ENCODE measurements at regions not wholly inside any gene's neighbourhood (a gene's known extent, or its start where the extent isn't known, plus 50 kb on each side); places are given as distances from the start of the nearest gene placed in this dataset.

- Histone ChIP-seq H3K9ac (ENCODE audit: low read depth in 1 of 2, low read length in 2 of 2) (no peak overlapping the region), H3K27me3 (ENCODE audit: control insufficient read depth in 2 of 2, insufficient read depth in 2 of 2, low read length in 2 of 2) (no peaks in the 10 kb centered on the region), H3K27ac (ENCODE audit: low read depth in 2 of 2, low read length in 2 of 2) (no peak overlapping the region), H3K4me1 (ENCODE audit: control insufficient read depth in 2 of 2, insufficient read depth in 2 of 2, low read length in 2 of 2) (no peaks in the 10 kb centered on the region), H3K4me3 (ENCODE audit: low read length in 2 of 2) (no peak overlapping the region), H3K9me3 (ENCODE audit: control insufficient read depth in 2 of 2, low read length in 2 of 2) (no peaks in the 10 kb centered on the region), H3K36me3 (ENCODE audit: control insufficient read depth in 2 of 2, insufficient read depth in 2 of 2, low read length in 2 of 2) (no peaks in the 10 kb centered on the region)
These were observed 58.9 kb downstream of the DIRAS3 start for GRCh38 chr1:67991546-67991945.

GRCh38 chr1:67988066-67988465, 62.4 kb downstream of the DIRAS3 start:
- no peaks in the 10 kb centered on the region for H3K27me3 ChIP-seq (ENCODE audit: control insufficient read depth in 2 of 2, insufficient read depth in 2 of 2, low read length in 2 of 2)
- H3K4me3 ChIP-seq (ENCODE audit: low read length in 2 of 2), result no peak overlapping the region
- no peaks in the 10 kb centered on the region for H3K36me3 ChIP-seq (ENCODE audit: control insufficient read depth in 2 of 2, insufficient read depth in 2 of 2, low read length in 2 of 2)
- no peaks in the 10 kb centered on the region for H3K4me1 ChIP-seq (ENCODE audit: control insufficient read depth in 2 of 2, insufficient read depth in 2 of 2, low read length in 2 of 2)
- no peaks in the 10 kb centered on the region for H3K9me3 ChIP-seq (ENCODE audit: control insufficient read depth in 2 of 2, low read length in 2 of 2)
- no peak overlapping the region for H3K9ac ChIP-seq (ENCODE audit: low read depth in 1 of 2, low read length in 2 of 2)
- no peak overlapping the region for H3K27ac ChIP-seq (ENCODE audit: low read depth in 2 of 2, low read length in 2 of 2)

GRCh38 chr1:67987046-67987799, 63.2 kb downstream of the DIRAS3 start:
- Histone ChIP-seq H3K4me1 (ENCODE audit: control insufficient read depth in 2 of 2, insufficient read depth in 2 of 2, low read length in 2 of 2) (no peaks in the 10 kb centered on the region), H3K27me3 (ENCODE audit: control insufficient read depth in 2 of 2, insufficient read depth in 2 of 2, low read length in 2 of 2) (no peaks in the 10 kb centered on the region), H3K27ac (ENCODE audit: low read depth in 2 of 2, low read length in 2 of 2) (no peak overlapping the region)

GRCh38 chr1:67983867-67984266, 66.6 kb downstream of the DIRAS3 start:
- Histone ChIP-seq H3K9me3 (ENCODE audit: control insufficient read depth in 2 of 2, low read length in 2 of 2) (no peaks in the 10 kb centered on the region), H3K4me3 (ENCODE audit: low read length in 2 of 2) (no peak overlapping the region), H3K4me1 (ENCODE audit: control insufficient read depth in 2 of 2, insufficient read depth in 2 of 2, low read length in 2 of 2) (no peaks in the 10 kb centered on the region), H3K27ac (ENCODE audit: low read depth in 2 of 2, low read length in 2 of 2) (no peak overlapping the region), H3K27me3 (ENCODE audit: control insufficient read depth in 2 of 2, insufficient read depth in 2 of 2, low read length in 2 of 2) (no peaks in the 10 kb centered on the region), H3K36me3 (ENCODE audit: control insufficient read depth in 2 of 2, insufficient read depth in 2 of 2, low read length in 2 of 2) (no peaks in the 10 kb centered on the region), H3K9ac (ENCODE audit: low read depth in 1 of 2, low read length in 2 of 2) (no peak overlapping the region)

More at GRCh38 chr1:67987046-67987799, 63.2 kb downstream of the DIRAS3 start:
- Histone ChIP-seq H3K36me3 (ENCODE audit: control insufficient read depth in 2 of 2, insufficient read depth in 2 of 2, low read length in 2 of 2) (no peaks in the 10 kb centered on the region), H3K9ac (ENCODE audit: low read depth in 1 of 2, low read length in 2 of 2) (no peak overlapping the region), H3K9me3 (ENCODE audit: control insufficient read depth in 2 of 2, low read length in 2 of 2) (no peaks in the 10 kb centered on the region), H3K4me3 (ENCODE audit: low read length in 2 of 2) (no peak overlapping the region)

DNA sequence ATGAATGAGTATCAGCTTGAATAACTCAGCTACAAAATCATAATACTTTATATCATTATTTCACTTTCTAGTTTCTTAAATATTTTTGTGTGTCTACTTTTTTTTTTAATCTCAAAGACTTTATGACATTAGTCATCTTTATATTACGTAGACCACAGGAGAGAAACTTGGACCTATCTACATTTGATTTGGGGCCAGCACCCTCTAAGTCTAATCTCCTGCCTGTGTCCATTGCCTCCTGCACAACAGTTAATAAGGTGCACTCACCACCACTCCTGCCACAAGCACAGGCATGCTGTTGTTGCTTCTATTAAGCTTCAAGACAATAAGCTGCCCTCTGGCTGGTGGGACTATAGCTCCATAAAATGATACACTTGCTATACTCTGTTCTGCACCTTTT, 70.4 kb downstream of the DIRAS3 start:
- Histone ChIP-seq H3K4me3 (ENCODE audit: low read length in 2 of 2) (no peak overlapping the region), H3K27ac (ENCODE audit: low read depth in 2 of 2, low read length in 2 of 2) (no peak overlapping the region), H3K27me3 (ENCODE audit: control insufficient read depth in 2 of 2, insufficient read depth in 2 of 2, low read length in 2 of 2) (no peaks in the 10 kb centered on the region), H3K36me3 (ENCODE audit: control insufficient read depth in 2 of 2, insufficient read depth in 2 of 2, low read length in 2 of 2) (no peaks in the 10 kb centered on the region), H3K9ac (ENCODE audit: low read depth in 1 of 2, low read length in 2 of 2) (no peak overlapping the region), H3K9me3 (ENCODE audit: control insufficient read depth in 2 of 2, low read length in 2 of 2) (no peaks in the 10 kb centered on the region), H3K4me1 (ENCODE audit: control insufficient read depth in 2 of 2, insufficient read depth in 2 of 2, low read length in 2 of 2) (no peaks in the 10 kb centered on the region)

DNA sequence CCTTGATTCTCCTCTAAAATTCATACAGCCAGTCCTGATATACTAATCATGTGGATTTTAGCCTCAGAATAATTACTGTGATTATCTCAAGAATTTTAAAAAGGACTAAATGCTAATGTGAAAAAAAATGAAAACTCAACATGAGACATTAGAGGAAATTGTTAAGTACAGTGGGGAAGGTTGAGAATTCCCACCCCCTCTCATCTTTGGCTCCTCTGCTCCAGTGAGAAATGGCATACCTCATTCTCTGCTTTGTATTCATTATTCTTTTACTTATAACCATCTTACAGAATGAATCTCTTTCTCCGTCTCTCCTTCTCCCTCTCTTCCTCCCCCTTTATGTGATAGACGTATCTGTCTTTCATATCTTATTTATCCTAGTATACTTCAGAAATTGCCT, 70.9 kb downstream of the DIRAS3 start:
- Histone ChIP-seq H3K9ac (ENCODE audit: low read depth in 1 of 2, low read length in 2 of 2) (no peak overlapping the region), H3K9me3 (ENCODE audit: control insufficient read depth in 2 of 2, low read length in 2 of 2) (no peaks in the 10 kb centered on the region), H3K27me3 (ENCODE audit: control insufficient read depth in 2 of 2, insufficient read depth in 2 of 2, low read length in 2 of 2) (no peaks in the 10 kb centered on the region)

DNA sequence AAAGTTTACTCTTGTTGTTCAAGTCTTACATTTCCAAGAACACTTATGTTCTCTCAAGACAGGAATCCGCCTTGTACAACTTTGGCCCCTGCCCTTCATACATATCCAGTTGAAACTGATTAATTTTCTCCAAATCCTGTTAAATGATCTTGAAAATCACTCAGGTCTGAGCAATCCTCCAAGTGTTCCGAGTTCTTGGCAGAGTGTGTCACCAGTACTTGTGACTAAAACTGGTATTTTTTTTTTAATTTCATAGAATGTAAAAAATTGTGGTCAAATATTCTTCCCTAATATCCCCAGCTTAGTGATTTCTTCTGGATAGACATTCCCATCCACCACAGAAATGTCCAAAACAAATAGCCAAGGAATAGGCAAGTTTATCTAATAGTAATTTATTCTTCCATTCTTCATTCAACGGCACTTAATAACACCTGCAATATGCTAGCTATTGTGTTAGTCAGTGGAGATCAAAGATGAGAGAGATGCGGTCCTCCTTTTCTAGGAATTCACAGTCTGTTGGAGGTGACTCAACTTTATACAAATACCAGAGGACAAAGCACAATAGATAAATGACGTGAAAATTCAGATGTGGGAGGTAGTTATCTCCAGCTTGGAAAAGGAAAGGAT, 71.4 kb downstream of the DIRAS3 start:
- Histone ChIP-seq H3K4me1 (ENCODE audit: control insufficient read depth in 2 of 2, insufficient read depth in 2 of 2, low read length in 2 of 2) (no peaks in the 10 kb centered on the region), H3K36me3 (ENCODE audit: control insufficient read depth in 2 of 2, insufficient read depth in 2 of 2, low read length in 2 of 2) (no peaks in the 10 kb centered on the region), H3K27ac (ENCODE audit: low read depth in 2 of 2, low read length in 2 of 2) (no peak overlapping the region), H3K4me3 (ENCODE audit: low read length in 2 of 2) (no peak overlapping the region), H3K9me3 (ENCODE audit: control insufficient read depth in 2 of 2, low read length in 2 of 2) (no peaks in the 10 kb centered on the region), H3K9ac (ENCODE audit: low read depth in 1 of 2, low read length in 2 of 2) (no peak overlapping the region), H3K27me3 (ENCODE audit: control insufficient read depth in 2 of 2, insufficient read depth in 2 of 2, low read length in 2 of 2) (no peaks in the 10 kb centered on the region)

More for the DNA sequence above, 70.9 kb downstream of the DIRAS3 start:
- H3K4me3 ChIP-seq (ENCODE audit: low read length in 2 of 2), result no peak overlapping the region
- H3K27ac ChIP-seq (ENCODE audit: low read depth in 2 of 2, low read length in 2 of 2), result no peak overlapping the region
- H3K4me1 ChIP-seq (ENCODE audit: control insufficient read depth in 2 of 2, insufficient read depth in 2 of 2, low read length in 2 of 2), result no peaks in the 10 kb centered on the region
- H3K36me3 ChIP-seq (ENCODE audit: control insufficient read depth in 2 of 2, insufficient read depth in 2 of 2, low read length in 2 of 2), result no peaks in the 10 kb centered on the region

DNA sequence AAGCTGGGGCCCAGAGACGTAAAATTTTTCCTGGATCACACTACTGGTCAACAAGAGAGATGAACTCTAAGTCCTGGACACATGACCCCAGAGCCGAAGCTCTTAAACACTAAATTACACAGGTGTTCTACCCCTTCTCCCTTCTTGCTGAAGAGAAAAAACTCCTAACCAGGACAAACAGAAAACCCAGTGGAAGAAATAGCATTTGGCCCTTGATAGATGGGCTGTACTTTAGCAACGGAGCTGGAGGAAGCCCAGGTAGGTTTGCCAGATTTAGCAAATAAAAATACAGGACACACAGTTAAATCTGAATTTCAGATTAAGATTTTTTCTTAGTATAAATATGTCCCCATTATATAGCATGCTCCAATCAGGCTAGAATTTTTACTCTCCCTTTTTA, 72.7 kb downstream of the DIRAS3 start:
- H3K4me1 ChIP-seq (ENCODE audit: control insufficient read depth in 2 of 2, insufficient read depth in 2 of 2, low read length in 2 of 2), result no peaks in the 10 kb centered on the region
- H3K9ac ChIP-seq (ENCODE audit: low read depth in 1 of 2, low read length in 2 of 2), result no peak overlapping the region
- no peaks in the 10 kb centered on the region for H3K9me3 ChIP-seq (ENCODE audit: control insufficient read depth in 2 of 2, low read length in 2 of 2)
- no peaks in the 10 kb centered on the region for H3K27me3 ChIP-seq (ENCODE audit: control insufficient read depth in 2 of 2, insufficient read depth in 2 of 2, low read length in 2 of 2)
- H3K27ac ChIP-seq (ENCODE audit: low read depth in 2 of 2, low read length in 2 of 2), result no peak overlapping the region
- no peaks in the 10 kb centered on the region for H3K36me3 ChIP-seq (ENCODE audit: control insufficient read depth in 2 of 2, insufficient read depth in 2 of 2, low read length in 2 of 2)
- H3K4me3 ChIP-seq (ENCODE audit: low read length in 2 of 2), result no peak overlapping the region

- no peaks in the 10 kb centered on the region for H3K4me1 ChIP-seq (ENCODE audit: control insufficient read depth in 2 of 2, insufficient read depth in 2 of 2, low read length in 2 of 2)
- no peak overlapping the region for H3K27ac ChIP-seq (ENCODE audit: low read depth in 2 of 2, low read length in 2 of 2)
- H3K4me3 ChIP-seq (ENCODE audit: low read length in 2 of 2), result no peak overlapping the region
These were observed 77.4 kb downstream of the DIRAS3 start for GRCh38 chr1:67973051-67973450.

GRCh38 chr1:67970088-67970487, 80.3 kb downstream of the DIRAS3 start:
- Histone ChIP-seq H3K4me1 (ENCODE audit: control insufficient read depth in 2 of 2, insufficient read depth in 2 of 2, low read length in 2 of 2) (no peaks in the 10 kb centered on the region), H3K9me3 (ENCODE audit: control insufficient read depth in 2 of 2, low read length in 2 of 2) (no peaks in the 10 kb centered on the region), H3K9ac (ENCODE audit: low read depth in 1 of 2, low read length in 2 of 2) (no peak overlapping the region), H3K27me3 (ENCODE audit: control insufficient read depth in 2 of 2, insufficient read depth in 2 of 2, low read length in 2 of 2) (no peaks in the 10 kb centered on the region), H3K36me3 (ENCODE audit: control insufficient read depth in 2 of 2, insufficient read depth in 2 of 2, low read length in 2 of 2) (no peaks in the 10 kb centered on the region), H3K27ac (ENCODE audit: low read depth in 2 of 2, low read length in 2 of 2) (no peak overlapping the region), H3K4me3 (ENCODE audit: low read length in 2 of 2) (no peak overlapping the region)

More at GRCh38 chr1:67973051-67973450, 77.4 kb downstream of the DIRAS3 start:
- Histone ChIP-seq H3K9me3 (ENCODE audit: control insufficient read depth in 2 of 2, low read length in 2 of 2) (no peaks in the 10 kb centered on the region), H3K36me3 (ENCODE audit: control insufficient read depth in 2 of 2, insufficient read depth in 2 of 2, low read length in 2 of 2) (no peaks in the 10 kb centered on the region), H3K9ac (ENCODE audit: low read depth in 1 of 2, low read length in 2 of 2) (no peak overlapping the region), H3K27me3 (ENCODE audit: control insufficient read depth in 2 of 2, insufficient read depth in 2 of 2, low read length in 2 of 2) (no peaks in the 10 kb centered on the region)
